GM21447 (cell line): ENCODE measurements at regions not wholly inside any gene's neighbourhood (a gene's known extent, or its start where the extent isn't known, plus 50 kb on each side); places are given as distances from the start of the nearest gene placed in this dataset.

ENCODE experiments used
- ATAC-seq: cut with Tn5 transposase; IDR thresholded peaks from one replicate; pipeline ENCODE4 v1.9.1; 2021; ENCODE audit not compliant: unreplicated experiment

DNA sequence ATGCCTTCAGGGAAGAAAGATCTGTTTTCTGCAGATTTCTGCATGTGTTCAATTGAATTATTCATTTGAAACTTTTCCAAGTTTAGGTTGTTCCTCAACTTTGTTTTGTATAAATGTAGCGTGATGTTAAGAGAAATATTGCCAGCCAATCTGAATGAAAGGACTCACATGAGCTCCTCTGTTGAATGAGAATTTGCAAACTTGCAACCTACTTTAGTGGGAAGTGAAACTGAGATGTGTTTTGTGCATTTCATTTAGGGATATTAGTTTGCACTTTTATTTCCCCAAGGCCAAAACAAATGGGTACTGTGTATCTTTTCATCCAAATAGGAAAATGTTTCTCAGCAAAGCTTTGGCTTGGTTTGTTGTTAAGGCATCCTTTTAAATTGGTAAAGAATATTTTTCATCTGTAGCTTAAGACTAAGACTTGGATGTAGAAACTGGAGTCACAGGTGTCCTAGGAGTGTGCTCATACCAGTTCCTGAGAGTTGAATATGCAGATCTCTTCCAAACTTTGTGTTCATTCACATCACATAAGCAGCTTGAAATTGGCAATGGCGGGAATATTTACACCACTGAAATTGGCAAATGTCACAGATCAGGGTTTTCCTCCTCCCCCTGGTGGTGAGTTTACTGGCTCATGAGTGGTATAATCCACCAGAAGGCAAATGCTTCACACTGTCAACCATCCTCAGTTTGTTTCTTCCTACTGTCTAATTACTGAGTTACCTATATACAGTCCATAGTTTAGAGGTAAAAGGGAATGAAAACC, 193.6 kb upstream of the BANK1 start:
- no peak for ATAC-seq

DNA sequence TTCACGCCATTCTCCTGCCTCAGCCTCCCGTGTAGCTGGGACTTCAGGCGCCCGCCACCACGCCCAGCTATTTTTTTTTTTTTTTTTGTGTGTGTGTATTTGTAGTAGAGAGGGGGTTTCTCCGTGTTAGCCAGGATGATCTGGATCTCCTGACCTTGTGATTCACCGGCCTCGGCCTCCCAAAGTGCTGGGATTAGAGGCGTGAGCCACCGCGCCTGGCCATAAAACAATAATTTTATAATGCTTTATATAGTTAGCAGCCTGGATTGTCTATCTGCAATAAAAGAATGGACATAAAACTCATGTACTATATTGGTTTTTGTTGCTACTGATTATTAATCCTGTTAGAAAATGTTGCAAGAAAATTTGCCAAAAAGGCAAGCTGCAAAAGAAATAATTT, 195.9 kb upstream of the BANK1 start:
- ATAC-seq: no peak

DNA sequence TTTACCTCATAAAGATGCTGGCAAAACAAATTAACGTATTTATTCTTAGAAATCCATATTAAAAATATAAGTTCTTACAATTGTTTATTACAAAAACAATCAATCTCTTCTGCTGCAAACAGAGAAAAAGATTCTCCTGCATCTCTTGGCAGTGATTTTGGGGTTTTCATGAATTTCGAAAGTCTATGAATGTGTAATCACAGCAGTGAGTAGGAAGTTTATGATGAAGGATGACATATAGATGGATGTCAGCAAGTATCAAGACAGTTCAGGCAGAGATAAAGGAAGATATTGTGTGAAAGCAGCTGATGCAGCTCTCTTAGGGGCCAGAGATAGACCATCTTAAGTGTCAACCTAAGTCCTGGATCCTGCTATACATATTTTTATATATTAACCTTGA, 196.9 kb upstream of the BANK1 start:
- no peak for ATAC-seq

DNA sequence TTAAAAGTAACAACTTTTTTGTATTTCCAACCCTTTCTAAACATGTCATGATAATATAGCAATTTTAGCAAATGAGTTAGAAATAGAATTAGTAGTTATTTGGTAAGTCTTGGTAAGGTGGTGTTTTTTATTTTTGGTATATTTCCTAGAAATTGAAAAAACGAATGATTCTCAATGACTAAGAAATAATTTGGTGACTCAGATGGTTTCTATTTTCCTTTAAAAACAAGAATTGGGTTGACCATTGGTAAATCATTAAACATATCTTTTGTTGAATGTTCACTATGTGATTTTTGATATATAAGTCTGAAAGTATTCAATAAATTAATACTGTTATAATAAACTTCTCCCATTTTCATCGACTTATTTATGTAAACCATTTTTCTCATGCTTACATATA, 206.2 kb upstream of the BANK1 start:
- no peak for ATAC-seq

DNA sequence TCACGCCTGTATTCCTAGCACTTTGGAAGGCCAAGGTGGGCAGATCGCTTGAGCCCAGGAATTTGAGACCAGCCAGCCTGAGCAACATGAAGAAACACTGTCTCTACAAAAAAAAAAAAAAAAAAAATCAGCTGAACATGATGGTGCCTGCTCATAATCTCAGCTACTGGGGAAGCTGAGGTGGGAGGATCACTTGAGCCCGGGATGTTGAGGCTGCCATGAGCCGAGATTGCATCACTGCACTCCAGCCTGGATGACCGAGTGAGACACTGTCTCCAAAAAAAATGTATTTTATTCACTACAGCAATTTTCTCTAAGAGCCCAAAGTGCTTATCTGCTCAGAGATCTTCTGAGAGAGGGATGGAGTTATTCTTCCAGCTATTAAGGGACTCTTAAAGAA, 215.8 kb upstream of the PPP3CA start:
- ATAC-seq: no peak

DNA sequence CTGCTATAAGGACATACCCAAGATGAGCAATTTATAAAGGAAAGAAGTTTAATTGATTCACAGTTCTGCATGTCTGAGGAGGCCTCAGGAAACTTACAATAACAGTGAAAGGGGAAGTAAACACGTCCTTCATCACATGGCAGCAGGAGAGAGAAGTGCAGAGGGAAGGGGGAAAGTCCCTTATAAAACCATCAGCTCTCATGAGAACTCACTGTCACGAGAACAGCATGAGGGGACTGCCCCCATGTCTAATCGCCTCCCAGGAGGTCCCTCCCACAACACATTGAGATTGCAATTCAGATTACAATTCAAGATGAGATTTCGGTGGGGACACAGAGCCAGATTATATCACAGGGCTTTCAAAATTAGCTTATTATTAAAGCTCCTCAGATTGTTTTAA, 209.5 kb upstream of the PPP3CA start:
- no peak for ATAC-seq

DNA sequence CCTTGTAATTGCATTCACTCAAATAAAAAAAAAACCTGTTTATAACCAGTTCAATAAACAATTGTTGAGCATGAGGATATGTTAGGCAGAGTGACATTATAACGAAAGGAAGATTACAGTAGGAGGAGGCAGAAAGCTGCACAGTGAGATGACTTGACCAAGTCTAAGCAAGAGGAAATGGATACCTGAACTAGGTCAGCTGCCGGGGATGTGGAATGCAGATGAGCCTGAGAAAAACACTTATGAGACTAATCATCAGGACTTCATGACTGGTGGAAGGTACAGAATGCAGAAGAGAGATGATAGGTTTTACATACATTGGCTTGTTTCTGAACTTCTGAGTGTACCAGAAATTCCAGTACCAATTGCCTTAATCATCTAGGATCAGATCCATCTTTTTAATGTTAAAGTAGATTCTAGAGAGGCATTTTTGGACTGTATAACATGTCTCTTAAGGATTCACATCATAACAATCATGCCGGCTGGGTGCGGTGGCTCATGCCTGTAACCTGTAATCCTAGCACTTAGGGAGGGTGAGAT, 208.1 kb upstream of the PPP3CA start:
- ATAC-seq: no peak

DNA sequence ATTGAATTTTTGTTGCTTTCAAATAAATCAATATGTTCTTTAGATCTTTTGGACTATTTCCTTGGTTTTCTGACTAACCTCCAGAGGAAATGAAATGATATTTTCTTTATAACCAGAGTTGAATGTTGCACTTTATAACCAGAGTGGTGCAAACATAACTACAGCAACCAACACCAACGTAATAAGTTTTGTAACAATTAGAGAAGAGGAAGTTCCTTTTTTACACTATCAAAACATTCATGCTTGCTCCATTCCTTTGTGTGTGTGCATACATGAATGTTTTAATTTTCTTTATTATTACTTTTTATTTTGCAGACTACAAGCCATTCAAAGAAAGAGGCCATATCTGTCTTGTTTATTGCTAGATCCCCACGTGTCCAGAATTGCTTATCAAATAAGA, 193.0 kb upstream of the PPP3CA start:
- ATAC-seq: no peak

DNA sequence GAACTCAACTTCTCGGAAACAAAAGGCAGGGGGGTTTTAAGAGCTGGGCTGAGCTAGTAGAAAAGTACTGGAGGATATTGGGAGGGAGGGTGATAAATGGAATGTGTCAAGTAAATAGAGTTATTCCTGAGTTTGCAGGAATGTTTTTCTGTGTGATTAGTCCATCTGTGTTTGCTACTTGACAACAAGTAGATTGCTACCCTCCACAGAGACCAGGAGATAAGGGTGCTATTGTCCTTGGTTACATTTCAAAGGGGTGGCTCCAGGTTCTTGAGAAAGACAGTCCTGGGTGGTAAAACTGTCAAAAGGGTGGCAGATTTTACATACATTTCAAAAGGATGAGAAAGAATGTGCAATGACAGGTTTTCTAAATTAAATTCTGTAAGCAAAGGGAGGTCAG, 181.2 kb upstream of the PPP3CA start:
- ATAC-seq: no peak

DNA sequence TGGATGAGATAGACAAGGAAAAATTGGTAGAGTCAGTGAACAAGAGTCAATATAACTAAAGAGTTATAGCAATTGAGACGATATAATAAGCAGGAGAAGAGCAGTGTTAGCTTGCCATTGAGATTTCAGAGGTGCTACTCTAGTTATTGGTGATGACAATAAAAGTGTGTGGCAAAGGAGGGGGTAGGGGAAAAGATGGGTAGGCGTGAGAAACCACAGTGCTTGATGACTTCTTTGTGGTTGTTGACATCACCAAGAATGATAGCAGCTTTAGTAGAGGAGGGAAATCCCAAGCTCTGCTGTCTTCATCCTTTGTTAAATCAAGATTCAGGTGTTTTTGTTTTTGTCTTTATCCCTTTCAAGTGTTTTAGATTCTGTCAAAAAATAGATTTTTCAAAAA, 179.9 kb upstream of the PPP3CA start:
- ATAC-seq: peak; percentile 99

DNA sequence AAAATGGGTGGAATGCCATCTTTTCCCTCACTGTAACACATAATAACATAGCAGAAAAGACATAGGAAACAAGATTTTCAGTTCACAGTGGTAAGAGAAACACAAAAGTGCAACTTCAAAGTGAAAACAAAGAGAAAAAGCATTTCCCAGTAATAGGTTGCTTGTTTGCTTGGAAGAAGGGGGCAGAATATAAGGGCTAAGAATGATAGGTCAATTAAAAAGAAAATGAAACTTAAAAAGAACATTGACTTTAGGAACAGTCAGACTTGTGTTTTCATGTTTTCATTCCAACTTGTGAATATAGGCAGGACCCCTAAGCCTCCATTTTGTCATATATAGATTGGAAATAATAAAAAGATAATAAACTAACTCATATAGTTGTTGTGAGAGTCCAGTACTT, 168.2 kb upstream of the PPP3CA start:
- ATAC-seq: no peak

DNA sequence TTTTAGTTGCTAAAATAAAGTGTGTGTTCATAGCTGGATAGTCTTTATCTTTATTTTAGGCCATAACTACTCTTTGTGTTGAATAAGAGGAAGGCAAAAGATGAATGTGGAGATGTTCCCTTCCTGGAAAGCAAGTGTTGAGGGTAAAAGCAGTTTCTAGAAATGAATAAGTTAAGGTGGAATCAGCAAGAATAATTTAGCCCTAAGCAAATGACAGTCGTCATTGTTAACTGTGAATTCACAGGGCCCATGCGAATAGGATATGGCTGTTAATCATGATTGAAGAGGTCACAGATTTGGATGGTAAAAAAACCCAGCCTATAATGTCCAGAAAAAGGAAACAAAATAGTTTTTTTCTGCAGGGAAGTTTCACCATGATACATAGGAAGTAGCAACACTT, 167.8 kb upstream of the PPP3CA start:
- ATAC-seq: no peak

DNA sequence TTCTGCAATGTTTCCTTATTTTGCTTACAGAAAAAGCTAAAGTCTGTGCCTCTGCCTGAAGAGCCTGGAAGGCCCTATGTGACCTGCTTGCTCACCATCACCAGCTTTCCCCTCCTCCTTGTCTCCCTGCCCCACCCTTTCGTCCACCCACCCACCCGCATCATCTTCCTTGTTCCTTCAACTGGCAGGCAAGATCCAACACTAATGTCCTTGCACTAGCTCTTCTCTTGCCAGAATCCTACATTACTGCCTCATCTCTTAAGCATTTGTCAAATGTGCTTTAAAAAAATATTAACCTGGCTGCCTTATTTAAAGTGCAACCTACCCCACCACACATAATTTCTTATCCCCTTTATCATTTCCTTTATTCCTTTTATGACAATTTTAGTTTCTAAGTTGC, 165.1 kb upstream of the PPP3CA start:
- ATAC-seq: no peak

DNA sequence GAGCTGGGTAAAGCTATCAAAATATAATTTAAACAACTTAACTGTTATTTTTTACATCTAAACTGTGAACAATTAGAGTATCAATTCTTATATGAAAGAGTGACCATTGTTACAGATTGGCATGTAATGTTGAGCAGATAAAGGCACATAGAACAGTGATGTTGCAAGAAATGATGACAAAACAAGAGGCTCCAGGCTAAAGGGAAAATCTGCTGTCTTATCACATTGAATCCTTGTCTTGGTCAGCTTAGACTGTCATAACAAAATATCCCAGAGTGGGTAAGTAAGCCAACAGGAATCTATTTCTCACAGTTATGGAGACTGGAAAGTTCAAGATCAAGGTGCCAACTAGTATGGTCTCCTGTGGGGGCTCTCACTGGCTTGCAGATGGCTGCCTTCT, 154.1 kb upstream of the PPP3CA start:
- ATAC-seq: no peak

DNA sequence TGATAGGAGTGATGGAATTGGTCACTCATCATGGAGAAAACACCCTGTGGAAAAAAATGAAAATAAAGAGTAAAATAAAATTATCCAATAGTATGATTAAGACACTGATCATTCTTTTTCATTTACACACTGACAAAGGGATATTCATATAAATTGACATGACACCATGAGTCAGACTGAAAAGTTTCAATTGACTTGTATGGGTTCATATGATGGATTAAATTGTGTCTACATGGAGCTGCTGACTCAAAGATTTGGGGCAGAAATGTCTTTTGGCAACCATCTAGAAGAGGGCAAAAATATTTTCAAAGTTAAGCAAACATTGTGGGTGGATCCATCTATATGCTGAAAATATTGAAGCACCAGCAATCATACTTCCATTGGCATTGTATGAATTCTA, 153.4 kb upstream of the PPP3CA start:
- ATAC-seq: no peak

DNA sequence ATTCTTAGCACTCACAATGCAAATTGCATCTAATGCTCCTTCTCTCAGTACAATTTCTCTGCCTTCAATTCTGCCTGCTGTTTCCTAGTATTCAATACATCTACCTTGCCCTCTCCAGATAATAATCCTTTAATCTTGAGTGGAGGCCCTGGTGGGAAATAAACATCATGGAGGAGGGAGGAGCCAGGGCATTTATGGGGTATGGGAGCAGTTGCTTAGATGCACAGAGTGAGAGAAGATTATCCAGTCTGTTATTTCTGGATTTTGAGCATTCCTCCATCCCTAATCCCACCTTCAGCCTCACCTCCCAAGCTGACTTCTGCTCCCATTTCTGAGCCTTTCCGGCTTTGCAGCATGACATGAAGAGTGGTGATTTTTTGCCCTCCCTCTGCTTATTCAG, 127.9 kb upstream of the PPP3CA start:
- no peak for ATAC-seq

DNA sequence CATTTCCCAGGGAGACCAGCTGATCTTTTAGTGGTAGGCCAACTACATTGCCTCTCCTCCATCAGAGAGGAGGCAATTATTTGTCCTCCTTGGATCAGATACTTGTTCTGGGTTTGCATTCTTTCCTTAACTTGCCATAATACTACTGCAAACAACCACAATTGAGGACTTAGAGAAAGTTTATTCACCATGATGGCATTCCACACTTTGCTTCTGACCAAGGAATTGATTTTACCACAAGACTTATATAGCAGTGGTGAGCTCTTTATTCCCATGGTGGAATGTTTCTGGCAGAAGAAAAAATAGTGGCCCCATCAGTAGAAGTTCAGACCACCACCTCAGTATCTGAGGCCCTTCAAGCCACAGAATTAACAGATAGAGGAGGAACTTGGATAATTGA, 123.9 kb upstream of the PPP3CA start:
- no peak for ATAC-seq

DNA sequence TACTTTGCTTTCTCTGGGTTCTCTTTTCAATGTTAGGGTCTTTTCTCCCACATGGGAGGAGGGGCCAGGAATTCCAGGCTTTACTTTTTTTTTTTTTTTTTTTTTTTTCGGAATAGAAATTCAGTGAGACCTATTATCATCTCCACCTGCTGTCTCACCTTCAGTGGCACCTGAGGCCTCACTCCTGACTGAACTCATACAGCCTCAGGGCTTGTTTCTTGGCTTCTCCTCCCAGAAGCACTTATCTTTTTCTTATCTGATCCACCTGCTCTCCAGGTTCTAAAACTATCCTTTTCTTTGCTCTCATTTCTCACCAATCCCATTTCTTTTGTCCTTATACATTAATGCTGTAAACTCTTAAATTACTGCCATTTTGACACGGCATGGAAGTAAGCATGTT, 117.3 kb upstream of the PPP3CA start:
- ATAC-seq: no peak

DNA sequence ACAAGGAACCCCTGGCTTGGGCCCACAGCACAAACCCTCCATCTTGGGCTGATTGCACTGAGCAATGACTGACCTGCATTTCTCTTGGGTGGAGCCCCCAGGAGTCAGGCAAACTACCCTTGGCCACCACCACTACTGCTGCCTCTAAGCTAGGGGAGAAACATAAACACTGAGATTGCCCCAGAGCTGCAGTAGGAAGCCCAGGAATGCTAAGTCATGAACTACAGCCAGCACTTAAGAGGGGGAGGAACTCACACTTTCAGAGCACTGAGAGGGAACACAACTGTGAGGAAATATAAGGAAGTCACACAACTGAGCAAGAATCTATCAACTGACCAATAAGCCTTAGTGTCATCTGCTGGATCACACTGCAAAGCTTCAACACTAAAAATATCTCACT, 111.6 kb upstream of the PPP3CA start:
- no peak for ATAC-seq

DNA sequence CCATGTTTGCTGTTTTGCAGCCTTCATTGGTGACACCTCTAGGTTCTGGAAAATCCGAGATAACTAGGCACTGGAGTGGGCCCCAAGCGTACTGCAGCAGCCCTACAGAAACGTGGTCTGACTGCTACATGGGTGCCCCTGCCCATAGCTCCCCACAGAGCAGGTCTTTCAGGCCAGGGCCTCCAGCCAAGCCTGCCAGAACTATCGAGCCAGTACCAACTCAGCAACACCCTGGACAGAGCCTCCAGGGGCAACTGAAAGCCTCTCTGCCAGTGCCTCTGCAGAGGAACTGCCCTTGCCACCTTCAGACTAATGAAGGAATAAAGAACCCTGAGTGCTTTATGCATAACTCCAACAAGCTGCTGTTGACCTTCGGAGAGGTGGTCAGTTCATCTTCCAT, 111.1 kb upstream of the PPP3CA start:
- no peak for ATAC-seq

DNA sequence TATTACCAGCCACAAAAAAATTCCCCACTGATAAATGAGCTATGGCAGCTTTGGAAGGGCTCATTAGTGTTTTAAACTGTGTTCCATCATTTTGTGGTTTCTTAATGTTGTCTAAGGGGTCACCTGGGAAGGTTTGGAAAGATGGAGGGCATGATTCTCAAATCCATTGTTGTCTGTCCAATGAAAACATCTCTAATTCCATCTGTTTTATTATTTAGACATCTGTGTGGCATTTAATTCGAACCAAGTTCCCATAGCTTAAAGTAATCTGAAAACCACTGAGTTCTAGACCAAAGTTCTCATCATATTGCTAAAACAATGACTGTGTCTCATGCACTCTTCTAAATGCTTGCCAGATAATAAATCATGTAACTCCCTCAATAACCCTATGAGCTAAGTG, 103.8 kb upstream of the PPP3CA start:
- ATAC-seq: no peak

DNA sequence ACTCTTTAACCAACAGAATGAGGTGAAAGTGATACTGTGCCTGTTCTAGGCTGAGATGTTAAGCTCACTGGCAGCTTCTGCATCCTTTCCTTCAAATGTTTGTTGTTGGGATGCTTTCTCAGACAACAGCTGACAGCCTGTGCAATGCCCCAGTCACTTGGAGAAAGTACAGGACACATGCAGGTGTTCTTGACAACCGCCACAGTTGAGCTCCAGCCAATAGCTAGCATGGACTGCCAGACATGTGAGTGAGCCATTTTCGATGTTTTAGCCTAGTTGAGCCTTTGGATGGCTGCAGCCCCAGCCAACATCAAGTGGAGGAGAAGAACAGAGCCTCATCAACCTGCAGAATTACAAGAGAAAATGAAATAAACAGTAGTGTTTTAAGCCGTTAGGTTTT, 94.1 kb upstream of the PPP3CA start:
- no peak for ATAC-seq

DNA sequence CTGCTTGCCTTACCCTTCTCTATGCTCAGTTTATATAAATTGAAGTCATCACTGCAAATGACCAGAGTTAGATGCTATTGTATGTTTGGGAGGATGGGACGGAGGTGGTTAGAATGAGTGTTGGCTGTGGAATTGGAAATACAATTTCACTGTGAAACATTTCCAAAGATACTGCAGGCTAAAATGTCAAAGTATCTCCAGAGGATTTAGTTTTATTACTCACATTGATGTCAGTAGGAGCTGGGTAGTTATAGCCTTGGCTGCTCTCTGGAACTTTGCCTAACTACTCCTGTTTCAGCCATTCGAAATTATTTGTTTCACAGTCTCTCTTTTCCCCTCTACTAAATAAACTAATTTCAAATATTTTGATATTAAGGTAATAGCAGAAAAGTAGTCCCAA, 92.6 kb upstream of the PPP3CA start:
- no peak for ATAC-seq
